NCI-H2196 treated with DMSO at 0.1 percent for 48 hours (cell line): ENCODE measurements at regions not wholly inside any gene's neighbourhood (a gene's known extent, or its start where the extent isn't known, plus 50 kb on each side); places are given as distances from the start of the nearest gene placed in this dataset.

Source experiments
- DNase-seq: peaks from one replicate; lab custom pipeline; 2025; ENCODE audit not compliant: unreplicated experiment; lab: John Stamatoyannopoulos, UW

GRCh38 chr6:37556881-37557644, 57.4 kb upstream of the CCDC167 start:
- no peak for DNase-seq

GRCh38 chr6:37555040-37555781, 55.5 kb upstream of the CCDC167 start:
- DNase-seq = no peak

- DNase-seq = no peak
These were observed 54.8 kb upstream of the CCDC167 start for GRCh38 chr6:37554480-37554819.

GRCh38 chr6:37552267-37552666, 52.6 kb upstream of the CCDC167 start:
- no peak for DNase-seq

GRCh38 chr6:37551867-37552266, 52.2 kb upstream of the CCDC167 start:
- no peak for DNase-seq

GRCh38 chr6:37551446-37551845, 51.8 kb upstream of the CCDC167 start:
- no peak for DNase-seq

GRCh38 chr6:37551002-37551401, 51.3 kb upstream of the CCDC167 start:
- DNase-seq = no peak

- DNase-seq = no peak
These were observed 50.6 kb upstream of the CCDC167 start for GRCh38 chr6:37550191-37550831.

- no peak for DNase-seq
These were observed 49.9 kb upstream of the CCDC167 start for GRCh38 chr6:37549558-37549957.
